ENCODE measurements at regions not wholly inside any gene's neighbourhood (a gene's known extent, or its start where the extent isn't known, plus 50 kb on each side); places are given as distances from the start of the nearest gene placed in this dataset.
A peak's percentile ranks its signal among the peaks of the same experiment; 100 is the strongest.

GRCh38 chr10:128549101-128549608 is 422.9 kb upstream of the MKI67 start:
- H3K27me3 Mint-ChIP-seq (ENCODE audit: low read depth) = no peaks in the 10 kb centered on the region
- no peak for DNase-seq
- ChIA-PET POLR2A (no interaction called here), CTCF (no interaction called here)
- H3K9me3 Mint-ChIP-seq (ENCODE audit: insufficient read depth) = no peaks in the 10 kb centered on the region
- H3K36me3 Mint-ChIP-seq (ENCODE audit: low read depth) = no peaks in the 10 kb centered on the region
- ATAC-seq = no peak
- no peak overlapping the region for H3K4me3 Mint-ChIP-seq
- H3K27ac Mint-ChIP-seq = no peak overlapping the region
- H3K4me1 Mint-ChIP-seq (ENCODE audit: low read depth) = no peaks in the 10 kb centered on the region

GRCh38 chr10:128550045-128550444 is 423.8 kb upstream of the MKI67 start:
- H3K4me1 Mint-ChIP-seq (ENCODE audit: low read depth) = no peaks in the 10 kb centered on the region
- POLR2A ChIA-PET = no interaction called here
- DNase-seq = no peak
- no peak for ATAC-seq
- H3K9me3 Mint-ChIP-seq (ENCODE audit: insufficient read depth) = no peaks in the 10 kb centered on the region
- H3K36me3 Mint-ChIP-seq (ENCODE audit: low read depth) = no peaks in the 10 kb centered on the region
- CTCF ChIA-PET = no interaction called here
- no peak overlapping the region for H3K4me3 Mint-ChIP-seq
- no peaks in the 10 kb centered on the region for H3K27me3 Mint-ChIP-seq (ENCODE audit: low read depth)
- H3K27ac Mint-ChIP-seq = no peak overlapping the region

- no peaks in the 10 kb centered on the region for H3K9me3 Mint-ChIP-seq (ENCODE audit: insufficient read depth)
- POLR2A ChIA-PET = no interaction called here
- no peaks in the 10 kb centered on the region for H3K4me1 Mint-ChIP-seq (ENCODE audit: low read depth)
- no peaks in the 10 kb centered on the region for H3K27me3 Mint-ChIP-seq (ENCODE audit: low read depth)
- DNase-seq (no peak), ATAC-seq (no peak)
- no peaks in the 10 kb centered on the region for H3K36me3 Mint-ChIP-seq (ENCODE audit: low read depth)
- H3K27ac Mint-ChIP-seq = no peak overlapping the region
- no peak overlapping the region for H3K4me3 Mint-ChIP-seq
- CTCF ChIA-PET = no interaction called here
Observed at GRCh38 chr10:128551475-128551874, 425.3 kb upstream of the MKI67 start.

GRCh38 chr10:128553755-128554154 is 427.5 kb upstream of the MKI67 start:
- Mint-ChIP-seq H3K36me3 (ENCODE audit: low read depth) (no peaks in the 10 kb centered on the region), H3K4me3 (no peak overlapping the region), H3K9me3 (ENCODE audit: insufficient read depth) (no peaks in the 10 kb centered on the region), H3K27me3 (ENCODE audit: low read depth) (no peaks in the 10 kb centered on the region), H3K27ac (no peak overlapping the region), H3K4me1 (ENCODE audit: low read depth) (no peaks in the 10 kb centered on the region)
- no peak for ATAC-seq
- CTCF ChIA-PET = no interaction called here
- POLR2A ChIA-PET = no interaction called here
- no peak for DNase-seq

- ATAC-seq (no peak), DNase-seq (no peak)
- Mint-ChIP-seq H3K36me3 (ENCODE audit: low read depth) (no peaks in the 10 kb centered on the region), H3K4me3 (no peak overlapping the region), H3K9me3 (ENCODE audit: insufficient read depth) (no peaks in the 10 kb centered on the region), H3K27ac (no peak overlapping the region), H3K4me1 (ENCODE audit: low read depth) (no peaks in the 10 kb centered on the region), H3K27me3 (ENCODE audit: low read depth) (peaks cover 2% of the 10 kb centered on the region)
- POLR2A ChIA-PET = no interaction called here
- CTCF ChIA-PET = no interaction called here
Observed at GRCh38 chr10:128556182-128557110, 430.2 kb upstream of the MKI67 start.

- ATAC-seq (no peak), DNase-seq (no peak)
- Mint-ChIP-seq H3K27me3 (ENCODE audit: low read depth) (peaks cover 2% of the 10 kb centered on the region), H3K4me3 (no peak overlapping the region), H3K36me3 (ENCODE audit: low read depth) (no peaks in the 10 kb centered on the region), H3K9me3 (ENCODE audit: insufficient read depth) (no peaks in the 10 kb centered on the region), H3K27ac (no peak overlapping the region), H3K4me1 (ENCODE audit: low read depth) (no peaks in the 10 kb centered on the region)
- ChIA-PET POLR2A (no interaction called here), CTCF (no interaction called here)
Observed at GRCh38 chr10:128557149-128557710, 431.0 kb upstream of the MKI67 start.

- DNase-seq (no peak), ATAC-seq (no peak)
- Mint-ChIP-seq H3K4me1 (ENCODE audit: low read depth) (no peaks in the 10 kb centered on the region), H3K27me3 (ENCODE audit: low read depth) (peaks cover 2% of the 10 kb centered on the region), H3K27ac (no peak overlapping the region), H3K4me3 (no peak overlapping the region), H3K36me3 (ENCODE audit: low read depth) (no peaks in the 10 kb centered on the region), H3K9me3 (ENCODE audit: insufficient read depth) (no peaks in the 10 kb centered on the region)
- ChIA-PET POLR2A (no interaction called here), CTCF (no interaction called here)
Observed at GRCh38 chr10:128560406-128560805, 434.2 kb upstream of the MKI67 start.

- Mint-ChIP-seq H3K27me3 (ENCODE audit: low read depth) (peaks cover 2% of the 10 kb centered on the region), H3K9me3 (ENCODE audit: insufficient read depth) (no peaks in the 10 kb centered on the region), H3K27ac (no peak overlapping the region), H3K4me1 (ENCODE audit: low read depth) (no peaks in the 10 kb centered on the region), H3K4me3 (no peak overlapping the region), H3K36me3 (ENCODE audit: low read depth) (no peaks in the 10 kb centered on the region)
- DNase-seq (no peak), ATAC-seq (no peak)
- POLR2A ChIA-PET = no interaction called here
- CTCF ChIA-PET = no interaction called here
Observed at GRCh38 chr10:128560993-128561392, 434.8 kb upstream of the MKI67 start.

GRCh38 chr10:128563387-128563786 is 437.2 kb upstream of the MKI67 start:
- Mint-ChIP-seq H3K27me3 (ENCODE audit: low read depth) (peaks cover 2% of the 10 kb centered on the region), H3K4me1 (ENCODE audit: low read depth) (no peaks in the 10 kb centered on the region), H3K4me3 (no peak overlapping the region), H3K27ac (no peak overlapping the region), H3K9me3 (ENCODE audit: insufficient read depth) (no peaks in the 10 kb centered on the region), H3K36me3 (ENCODE audit: low read depth) (no peaks in the 10 kb centered on the region)
- ChIA-PET CTCF (no interaction called here), POLR2A (no interaction called here)
- ATAC-seq = no peak
- DNase-seq = peak; percentile 1

GRCh38 chr10:128563904-128564303 is 437.7 kb upstream of the MKI67 start:
- POLR2A ChIA-PET = no interaction called here
- no peak overlapping the region for H3K4me3 Mint-ChIP-seq

GRCh38 chr10:128566361-128566968 is 440.2 kb upstream of the MKI67 start:
- no peak for ATAC-seq
- no peaks in the 10 kb centered on the region for H3K4me1 Mint-ChIP-seq (ENCODE audit: low read depth)
- no peaks in the 10 kb centered on the region for H3K9me3 Mint-ChIP-seq (ENCODE audit: insufficient read depth)
- H3K27ac Mint-ChIP-seq = no peak overlapping the region
- CTCF ChIA-PET = no interaction called here
- DNase-seq = no peak
- H3K27me3 Mint-ChIP-seq (ENCODE audit: low read depth) = no peaks in the 10 kb centered on the region
- H3K36me3 Mint-ChIP-seq (ENCODE audit: low read depth) = no peaks in the 10 kb centered on the region
- no peak overlapping the region for H3K4me3 Mint-ChIP-seq
- POLR2A ChIA-PET = no interaction called here

More at GRCh38 chr10:128563904-128564303, 437.7 kb upstream of the MKI67 start:
- no peak for DNase-seq
- Mint-ChIP-seq H3K9me3 (ENCODE audit: insufficient read depth) (no peaks in the 10 kb centered on the region), H3K4me1 (ENCODE audit: low read depth) (no peaks in the 10 kb centered on the region), H3K27ac (no peak overlapping the region), H3K27me3 (ENCODE audit: low read depth) (peaks cover 2% of the 10 kb centered on the region), H3K36me3 (ENCODE audit: low read depth) (no peaks in the 10 kb centered on the region)
- no peak for ATAC-seq
- CTCF ChIA-PET = no interaction called here

GRCh38 chr10:128567551-128567950 is 441.3 kb upstream of the MKI67 start:
- Mint-ChIP-seq H3K4me1 (ENCODE audit: low read depth) (no peaks in the 10 kb centered on the region), H3K27me3 (ENCODE audit: low read depth) (no peaks in the 10 kb centered on the region), H3K36me3 (ENCODE audit: low read depth) (no peaks in the 10 kb centered on the region), H3K9me3 (ENCODE audit: insufficient read depth) (no peaks in the 10 kb centered on the region), H3K4me3 (no peak overlapping the region), H3K27ac (no peak overlapping the region)
- CTCF ChIA-PET = no interaction called here
- POLR2A ChIA-PET = no interaction called here
- ATAC-seq (no peak), DNase-seq (no peak)
